Endometrium (tissue), 2 donors: ENCODE measurements at regions not wholly inside any gene's neighbourhood (a gene's known extent, or its start where the extent isn't known, plus 50 kb on each side); places are given as distances from the start of the nearest gene placed in this dataset.

Experiments
- FAIRE-seq: peaks from 2 replicates; lab custom pipeline; 2012; peaks lifted over from hg19 to GRCh38; lab: Jason Lieb, UNC
- donor health status: control.
- donor health status: control.

- no peak for FAIRE-seq
Observed at GRCh38 chr11:116442238-116442752, 330.5 kb downstream of the BUD13 start.

DNA sequence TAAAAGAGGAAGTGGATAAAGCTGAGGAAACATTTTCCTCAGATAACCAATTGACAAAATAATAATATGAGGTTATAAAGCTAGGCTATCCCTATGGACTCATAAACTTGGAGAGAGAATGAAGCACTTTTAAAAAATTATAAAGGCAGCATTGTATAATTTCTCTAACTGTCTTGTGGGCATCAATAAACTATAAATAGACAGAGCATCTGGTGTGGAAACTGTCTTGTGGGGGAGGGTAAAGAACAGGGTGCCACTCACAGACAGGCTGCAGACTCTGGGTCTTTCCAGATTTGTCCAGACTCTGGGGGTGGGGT, 333.5 kb downstream of the BUD13 start:
- no peak for FAIRE-seq

- FAIRE-seq = no peak
Observed at GRCh38 chr11:116438651-116439360, 334.0 kb downstream of the BUD13 start.

DNA sequence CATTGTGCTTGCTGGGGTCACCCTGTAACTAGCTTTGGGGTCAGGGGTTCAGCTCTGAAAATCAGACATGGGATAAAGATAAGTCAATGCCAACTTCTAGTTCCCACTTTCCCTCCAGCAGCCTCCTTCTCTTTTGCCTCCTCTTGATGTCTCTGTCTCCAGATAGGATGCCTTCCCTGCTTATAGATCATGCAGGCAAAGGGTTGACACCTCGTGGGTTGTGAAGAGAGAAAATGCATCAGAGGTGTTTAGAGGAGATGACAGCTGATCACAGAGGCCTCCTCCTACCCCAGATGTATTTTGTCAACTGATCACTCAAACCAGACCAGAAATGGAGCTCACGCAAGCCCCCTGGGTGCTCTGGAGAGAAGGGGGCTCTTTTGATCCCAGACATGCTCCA, 337.8 kb downstream of the BUD13 start:
- no peak for FAIRE-seq

- FAIRE-seq = no peak
Observed at GRCh38 chr11:116432301-116432700, 340.5 kb downstream of the BUD13 start.

- FAIRE-seq = no peak
Observed at GRCh38 chr11:116431842-116432241, 340.9 kb downstream of the BUD13 start.

DNA sequence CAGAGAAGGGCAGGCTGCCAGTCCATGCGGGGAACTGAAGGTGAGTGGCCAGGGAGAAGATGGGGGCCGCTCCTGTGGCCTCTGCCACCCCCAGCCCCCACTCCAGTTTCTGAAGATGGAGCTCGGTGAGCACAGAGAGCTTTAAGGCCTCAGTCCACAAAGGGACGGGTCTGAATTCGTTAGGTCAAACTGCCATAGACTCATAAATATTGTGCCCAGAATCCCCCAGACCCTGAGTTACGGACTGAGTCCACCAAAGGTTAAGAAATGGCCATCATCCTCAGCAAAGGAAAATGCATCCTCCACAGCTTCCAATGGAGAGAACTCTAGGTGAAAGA, 344.2 kb downstream of the BUD13 start:
- FAIRE-seq = no peak

DNA sequence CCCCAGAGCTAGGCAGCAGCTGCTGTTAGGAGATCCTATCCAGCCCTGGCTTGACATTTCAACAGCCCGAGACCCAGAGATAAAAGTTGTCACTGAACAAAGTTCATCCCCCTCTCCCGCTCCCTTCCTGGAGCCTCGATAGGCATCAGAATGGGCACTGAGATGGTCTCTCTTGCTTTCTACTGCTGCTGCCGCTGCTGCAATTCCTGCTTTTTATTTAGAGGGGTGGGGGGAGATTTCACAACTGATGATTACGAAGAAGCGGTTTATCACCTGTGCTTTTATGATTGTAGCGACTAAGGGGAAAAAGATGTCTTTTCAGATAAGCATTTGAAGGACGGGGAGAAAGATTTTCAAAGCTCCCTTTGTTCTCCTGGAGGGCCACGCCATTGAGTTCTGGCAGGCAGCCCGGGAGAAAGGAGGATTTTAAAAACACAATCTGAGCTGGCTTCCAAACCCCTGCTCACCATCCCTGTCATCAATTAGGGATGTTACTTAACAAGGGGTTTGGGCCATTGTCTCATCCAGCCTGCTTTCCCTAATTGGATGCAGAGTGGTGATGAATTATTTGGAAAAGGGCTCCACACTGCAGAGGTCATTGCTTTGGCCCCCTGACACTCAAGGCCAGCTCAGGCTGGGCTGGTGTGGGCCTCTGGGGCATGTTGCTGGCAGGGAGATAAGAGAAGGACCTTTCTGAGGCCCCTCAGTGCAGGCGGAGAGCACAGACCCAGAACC, 344.7 kb downstream of the BUD13 start:
- FAIRE-seq = no peak

DNA sequence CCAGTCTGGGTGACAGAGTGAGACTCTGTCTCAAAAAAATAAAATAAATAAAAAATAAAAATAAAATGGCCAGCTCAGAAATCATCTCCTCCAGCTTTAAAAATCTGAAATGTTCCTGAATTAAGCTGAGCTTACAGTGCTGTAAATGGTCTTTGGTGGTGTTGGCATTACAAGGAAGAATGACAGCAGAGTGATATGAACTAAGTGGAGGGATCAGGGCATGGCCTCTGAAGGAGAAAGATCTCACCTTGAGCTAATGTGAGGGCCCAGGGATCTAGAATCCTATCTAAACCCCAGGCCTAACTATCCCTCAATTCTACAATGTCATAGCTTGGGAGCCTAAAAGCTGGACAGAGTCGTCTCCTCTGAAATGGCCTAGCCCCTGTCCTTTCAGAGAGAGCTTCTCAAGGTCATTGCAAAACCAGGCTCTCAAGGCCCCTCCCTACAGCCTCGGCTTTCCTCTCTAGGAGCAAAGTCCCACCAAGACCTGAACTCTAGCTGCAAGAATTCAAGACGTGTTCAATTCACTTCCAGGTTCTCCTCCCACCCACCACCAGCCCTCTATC, 345.4 kb downstream of the BUD13 start:
- no peak for FAIRE-seq

DNA sequence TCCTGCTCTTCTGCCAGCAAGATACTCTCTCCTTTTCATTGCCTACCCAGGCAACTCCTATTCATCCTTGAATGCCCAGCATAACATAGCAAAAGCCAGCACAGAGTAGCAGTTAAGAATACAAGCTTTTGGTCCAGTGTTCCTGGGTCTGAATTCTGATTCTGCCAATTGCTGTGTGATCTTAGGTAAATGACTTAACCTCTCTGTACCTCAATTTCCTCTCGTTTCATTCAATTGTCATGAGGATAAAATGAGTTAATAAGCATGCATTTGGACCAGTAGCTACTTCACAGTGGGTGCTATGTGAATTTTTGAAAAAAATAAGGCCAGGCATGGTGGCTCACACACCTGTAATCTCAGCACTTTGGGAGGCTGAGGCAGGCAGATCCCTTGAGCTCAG, 346.0 kb downstream of the BUD13 start:
- FAIRE-seq = no peak

- no peak for FAIRE-seq
Observed at GRCh38 chr11:116424615-116425261, 348.0 kb downstream of the BUD13 start.

DNA sequence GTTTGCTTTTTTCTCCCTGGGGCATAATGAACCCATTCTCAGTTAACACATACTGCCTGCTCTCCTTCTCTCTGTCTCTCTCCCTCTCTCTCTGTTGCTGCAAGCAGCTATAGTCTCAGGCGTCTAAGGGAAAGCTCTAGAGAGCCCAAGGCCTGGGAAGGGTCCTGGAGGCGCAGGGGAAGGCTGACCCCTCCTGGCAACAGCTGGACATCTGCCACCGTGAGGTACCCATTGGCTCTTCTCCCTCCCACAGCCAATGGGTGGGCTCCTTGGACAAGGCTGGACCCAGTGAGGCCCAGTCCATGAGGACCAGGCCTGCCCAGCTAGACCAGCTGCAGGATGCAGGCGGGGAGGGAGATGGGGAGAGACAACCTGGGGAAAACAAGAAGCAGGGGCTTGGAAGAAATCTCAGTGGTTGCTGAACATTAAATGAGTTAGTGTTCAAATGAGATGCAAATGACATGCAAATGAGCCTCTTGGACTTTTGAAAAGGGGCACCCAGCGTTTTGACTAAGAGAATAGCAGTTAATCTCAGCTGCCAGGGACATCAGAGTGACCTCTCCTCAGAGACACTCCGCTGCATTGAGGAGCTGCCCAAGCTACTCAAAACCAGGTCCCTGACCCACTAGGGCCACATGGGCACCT, 349.7 kb downstream of the BUD13 start:
- no peak for FAIRE-seq

- FAIRE-seq = no peak
Observed at GRCh38 chr11:116422556-116422955, 350.2 kb downstream of the BUD13 start.

GRCh38 chr11:116421529-116422185, 351.1 kb downstream of the BUD13 start:
- no peak for FAIRE-seq

GRCh38 chr11:116420770-116421528, 351.8 kb downstream of the BUD13 start:
- no peak for FAIRE-seq

DNA sequence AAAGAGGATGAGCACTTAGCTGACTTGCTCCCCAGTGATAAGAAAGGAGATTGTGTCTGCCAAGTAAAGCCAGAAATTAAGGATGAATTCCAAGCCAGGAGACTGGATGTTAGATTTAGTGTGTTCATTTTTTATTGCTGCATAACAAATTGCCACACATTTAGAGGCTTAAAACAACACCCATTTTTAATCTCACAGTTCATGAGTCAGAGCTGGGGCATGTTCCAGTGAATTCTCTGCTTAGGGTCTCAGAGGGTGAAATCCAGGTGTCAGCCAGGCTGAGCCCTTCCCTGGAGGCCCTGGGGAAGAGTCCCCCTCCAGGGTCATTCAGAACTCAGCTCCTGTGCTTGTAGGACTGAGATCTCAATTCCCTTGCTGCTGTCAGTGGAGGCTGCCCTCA, 352.8 kb downstream of the BUD13 start:
- FAIRE-seq = no peak

DNA sequence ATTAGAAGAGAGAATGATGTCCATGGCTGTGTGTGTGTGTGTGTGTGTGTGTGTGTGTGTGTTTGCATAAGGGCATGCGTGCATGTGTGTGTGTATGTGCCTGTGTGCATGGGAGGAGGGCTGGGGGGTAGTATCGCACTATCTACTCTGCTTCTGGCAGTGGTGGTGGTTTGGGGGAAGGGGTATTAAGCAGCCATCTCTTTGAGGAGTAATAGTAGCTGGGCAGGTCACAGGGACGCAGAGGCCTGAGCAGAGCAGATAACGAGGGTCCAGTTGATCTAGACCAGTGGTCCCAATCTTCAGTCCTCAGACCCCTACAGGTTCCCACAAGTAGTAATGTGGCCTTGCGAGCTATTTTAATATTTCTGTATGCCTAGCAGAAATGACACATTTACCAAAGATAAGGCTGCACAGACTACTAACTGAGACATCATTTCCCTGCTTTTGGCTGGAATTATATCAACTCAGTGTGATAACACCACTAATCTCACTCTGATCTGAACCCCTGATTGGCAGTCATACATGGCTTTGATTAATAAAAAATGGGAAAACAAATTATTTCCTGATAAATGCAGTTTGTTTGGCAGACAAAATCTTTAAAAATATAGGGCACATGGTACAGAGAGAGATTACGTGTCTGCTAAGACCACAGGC, 354.3 kb downstream of the BUD13 start:
- no peak for FAIRE-seq

GRCh38 chr11:116416852-116417251, 355.9 kb downstream of the BUD13 start:
- FAIRE-seq = no peak

DNA sequence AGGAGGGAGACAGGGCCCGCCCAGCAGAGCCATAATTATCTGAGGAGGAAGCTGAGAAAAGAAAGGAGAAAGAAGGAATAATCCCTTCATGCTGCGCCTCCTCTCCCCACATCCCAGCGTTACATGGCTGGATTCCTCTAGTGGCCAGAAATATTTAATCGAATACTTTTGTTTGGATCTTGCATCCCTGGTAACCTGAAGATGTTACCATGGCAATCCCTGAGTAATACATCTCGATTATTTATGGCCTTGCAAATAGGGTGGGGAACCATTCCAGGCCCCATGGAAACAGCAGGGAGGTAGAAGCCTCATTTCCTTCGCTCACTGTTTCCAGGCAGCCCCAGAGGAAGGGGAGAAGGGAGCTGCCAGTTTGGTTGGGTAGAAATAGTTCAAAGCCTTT, 357.7 kb downstream of the BUD13 start:
- no peak for FAIRE-seq

DNA sequence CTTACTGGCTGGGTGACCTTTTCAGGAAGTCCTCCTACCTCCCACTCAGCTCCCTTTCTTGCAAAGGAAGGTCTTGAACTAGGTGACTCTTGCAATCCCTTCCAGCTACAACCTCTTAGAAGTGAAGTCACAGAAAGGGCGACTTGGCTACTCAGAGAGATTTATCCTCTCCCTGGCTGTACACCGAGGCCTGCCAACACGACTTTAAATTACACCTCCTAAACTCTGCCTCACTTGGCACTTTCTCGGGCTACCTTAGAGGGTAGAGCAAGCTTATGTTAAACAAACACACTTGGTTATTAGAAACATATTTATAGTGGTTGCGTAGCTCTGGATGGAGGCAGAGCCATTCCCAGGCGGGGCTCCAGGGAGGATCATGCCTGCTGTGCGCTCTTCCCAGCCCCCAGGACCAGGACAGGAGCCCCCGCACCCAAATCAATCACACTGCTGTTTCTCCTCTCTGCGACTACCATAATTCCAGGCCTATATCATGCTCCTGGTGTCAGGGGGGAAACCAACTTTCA, 358.4 kb downstream of the BUD13 start:
- no peak for FAIRE-seq
